Sigmoid colon (tissue), 3 donors: ENCODE measurements at regions not wholly inside any gene's neighbourhood (a gene's known extent, or its start where the extent isn't known, plus 50 kb on each side); places are given as distances from the start of the nearest gene placed in this dataset.

ENCODE experiments used
- CTCF ChIP-seq, 4 experiments: fragments of 450-650 bp in 3 of 4; fragments of 200-600 bp in 1 of 4; IDR thresholded peaks; one replicate each; pipeline ENCODE4 v1.5.1; 2016 to 2019; ENCODE audit warnings: antibody characterized with exemption in 4 of 4, mild to moderate bottlenecking in 3 of 4, moderate library complexity in 2 of 4
- POLR2A ChIP-seq, 2 donors: fragments of 450-650 bp; IDR thresholded peaks; one replicate each; pipeline ENCODE4 v1.6.1; 2016; ENCODE audit warnings: antibody characterized with exemption in 2 of 2, mild to moderate bottlenecking in 2 of 2, moderate library complexity in 2 of 2

GRCh38 chr4:4762909-4763821 is 96.3 kb upstream of the MSX1 start:
- TF ChIP-seq CTCF (IDR thresholded peaks at IDR 0.05) (no peak), POLR2A (IDR thresholded peaks at IDR 0.05) (no peak)
